ENCODE measurements at regions not wholly inside any gene's neighbourhood (a gene's known extent, or its start where the extent isn't known, plus 50 kb on each side); places are given as distances from the start of the nearest gene placed in this dataset.

GRCh38 chr5:162473041-162473714 lies 405.6 kb downstream of the GABRG2 start:
- no peaks in the 10 kb centered on the region for H3K9me2 ChIP-seq
- no peaks in the 10 kb centered on the region for H4K20me1 ChIP-seq (ENCODE audit: insufficient read depth)
- no peaks in the 10 kb centered on the region for H3K9me3 ChIP-seq
- no peak for TF ChIP-seq RAD21 (IDR thresholded peaks at IDR 0.05; ENCODE audit: low read length)
- no peak for TF ChIP-seq ZBTB33 (IDR thresholded peaks at IDR 0.05; ENCODE audit: borderline replicate concordance, low read depth)
- TF ChIP-seq, protein P1, sequence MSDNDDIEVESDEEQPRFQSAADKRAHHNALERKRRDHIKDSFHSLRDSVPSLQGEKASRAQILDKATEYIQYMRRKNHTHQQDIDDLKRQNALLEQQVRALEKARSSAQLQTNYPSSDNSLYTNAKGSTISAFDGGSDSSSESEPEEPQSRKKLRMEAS (IDR thresholded peaks at IDR 0.05; ENCODE audit: low read depth) = no peak
- no peak for TF ChIP-seq NFIC (IDR thresholded peaks at IDR 0.05; ENCODE audit: borderline replicate concordance)
- no peak for TF ChIP-seq FOSL2 (IDR thresholded peaks at IDR 0.05; ENCODE audit: borderline replicate concordance, low read depth)
- TF ChIP-seq MXI1 (IDR thresholded peaks at IDR 0.05; ENCODE audit: low read depth, low read length) = no peak
- no peak for TF ChIP-seq ELF1 (IDR thresholded peaks at IDR 0.05)
- TF ChIP-seq TAF1 (IDR thresholded peaks at IDR 0.05; ENCODE audit: borderline replicate concordance, low read depth, low read length) = no peak
- TF ChIP-seq GATA2 (CRISPR knock-in tag; IDR thresholded peaks at IDR 0.05) = no peak
- TF ChIP-seq EZH2phosphoT487 (IDR thresholded peaks at IDR 0.05; ENCODE audit: borderline replicate concordance, low read depth) = no peak
- TF ChIP-seq GABPA (IDR thresholded peaks at IDR 0.05; ENCODE audit: low read depth) = no peak
- H3K27ac ChIP-seq (ENCODE audit: low read depth in 2 of 2, low read length in 1 of 2) = no peak overlapping the region
- H3K27me3 ChIP-seq (ENCODE audit: insufficient read depth) = no peaks in the 10 kb centered on the region
- H3K36me3 ChIP-seq (replicated peaks in 1 of 2; ENCODE audit: control insufficient read depth in 1 of 2, insufficient read depth in 2 of 2, low read length in 1 of 2) = no peaks in the 10 kb centered on the region
- WGBS (ENCODE audit: low lambda C conversion rate) = 31% methylated on average over 2 of the region's 2 CpGs
- no peak overlapping the region for H3K4me2 ChIP-seq
- H2AFZ ChIP-seq (ENCODE audit: low read depth) = no peak overlapping the region
- ChIA-PET POLR2A (no interaction called here), CTCF (no interaction called here)
- H3F3A ChIP-seq (replicated peaks; ENCODE audit: insufficient read depth) = no peaks in the 10 kb centered on the region
- no peak for DNase-seq
- no peaks in the 10 kb centered on the region for H3K4me1 ChIP-seq (ENCODE audit: control insufficient read depth in 1 of 2, insufficient read depth in 2 of 2, low read depth in 1 of 2, low read length in 1 of 2)
- no peak overlapping the region for H3K9ac ChIP-seq
- H3K79me2 ChIP-seq (ENCODE audit: insufficient read depth) = no peaks in the 10 kb centered on the region
- H3K4me3 ChIP-seq (ENCODE audit: low read depth in 2 of 2, low read length in 1 of 2) = no peak overlapping the region

- no peaks in the 10 kb centered on the region for H4K20me1 ChIP-seq (ENCODE audit: insufficient read depth)
- no peaks in the 10 kb centered on the region for H3F3A ChIP-seq (replicated peaks; ENCODE audit: insufficient read depth)
- H3K27ac ChIP-seq (ENCODE audit: low read depth in 2 of 2, low read length in 1 of 2) = no peak overlapping the region
- no peaks in the 10 kb centered on the region for H3K9me3 ChIP-seq
- no peak overlapping the region for H3K4me2 ChIP-seq
- H3K79me2 ChIP-seq (ENCODE audit: insufficient read depth) = no peaks in the 10 kb centered on the region
- no peak overlapping the region for H2AFZ ChIP-seq (ENCODE audit: low read depth)
- no peaks in the 10 kb centered on the region for H3K27me3 ChIP-seq (ENCODE audit: insufficient read depth)
- no peaks in the 10 kb centered on the region for H3K36me3 ChIP-seq (replicated peaks in 1 of 2; ENCODE audit: control insufficient read depth in 1 of 2, insufficient read depth in 2 of 2, low read length in 1 of 2)
- H3K9me2 ChIP-seq = no peaks in the 10 kb centered on the region
- H3K4me1 ChIP-seq (ENCODE audit: control insufficient read depth in 1 of 2, insufficient read depth in 2 of 2, low read depth in 1 of 2, low read length in 1 of 2) = no peaks in the 10 kb centered on the region
- ChIA-PET POLR2A (no interaction called here), CTCF (no interaction called here)
- no peak for DNase-seq
- no peak overlapping the region for H3K4me3 ChIP-seq (ENCODE audit: low read depth in 2 of 2, low read length in 1 of 2)
- no peak overlapping the region for H3K9ac ChIP-seq
- TF ChIP-seq MXI1 (IDR thresholded peaks at IDR 0.05; ENCODE audit: low read depth, low read length) = no peak
- TF ChIP-seq GATA2 (CRISPR knock-in tag; IDR thresholded peaks at IDR 0.05) = no peak
- TF ChIP-seq RFX5 (IDR thresholded peaks at IDR 0.05; ENCODE audit: low read length) = no peak
- no peak for TF ChIP-seq TEAD4 (IDR thresholded peaks at IDR 0.05; ENCODE audit: borderline replicate concordance, insufficient read depth)
- no peak for TF ChIP-seq EZH2phosphoT487 (IDR thresholded peaks at IDR 0.05; ENCODE audit: borderline replicate concordance, low read depth)
- no peak for TF ChIP-seq GABPA (IDR thresholded peaks at IDR 0.05; ENCODE audit: low read depth)
- no peak for TF ChIP-seq FOXM1 (IDR thresholded peaks at IDR 0.05; ENCODE audit: low read depth)
- TF ChIP-seq, protein P2, sequence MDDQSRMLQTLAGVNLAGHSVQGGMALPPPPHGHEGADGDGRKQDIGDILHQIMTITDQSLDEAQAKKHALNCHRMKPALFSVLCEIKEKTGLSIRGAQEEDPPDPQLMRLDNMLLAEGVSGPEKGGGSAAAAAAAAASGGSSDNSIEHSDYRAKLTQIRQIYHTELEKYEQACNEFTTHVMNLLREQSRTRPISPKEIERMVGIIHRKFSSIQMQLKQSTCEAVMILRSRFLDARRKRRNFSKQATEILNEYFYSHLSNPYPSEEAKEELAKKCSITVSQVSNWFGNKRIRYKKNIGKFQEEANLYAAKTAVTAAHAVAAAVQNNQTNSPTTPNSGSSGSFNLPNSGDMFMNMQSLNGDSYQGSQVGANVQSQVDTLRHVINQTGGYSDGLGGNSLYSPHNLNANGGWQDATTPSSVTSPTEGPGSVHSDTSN (IDR thresholded peaks at IDR 0.05) = no peak
- no peak for TF ChIP-seq USF1 (IDR thresholded peaks at IDR 0.05; ENCODE audit: borderline replicate concordance, low read depth)
- no peak for TF ChIP-seq POLR2AphosphoS5 (IDR thresholded peaks at IDR 0.05; ENCODE audit: low read depth, low read length)
Measured at GRCh38 chr5:162474239-162474638, 406.7 kb downstream of the GABRG2 start.

Data from SK-N-SH (cell line).